ENCODE measurements at regions not wholly inside any gene's neighbourhood (a gene's known extent, or its start where the extent isn't known, plus 50 kb on each side); places are given as distances from the start of the nearest gene placed in this dataset.

DNA sequence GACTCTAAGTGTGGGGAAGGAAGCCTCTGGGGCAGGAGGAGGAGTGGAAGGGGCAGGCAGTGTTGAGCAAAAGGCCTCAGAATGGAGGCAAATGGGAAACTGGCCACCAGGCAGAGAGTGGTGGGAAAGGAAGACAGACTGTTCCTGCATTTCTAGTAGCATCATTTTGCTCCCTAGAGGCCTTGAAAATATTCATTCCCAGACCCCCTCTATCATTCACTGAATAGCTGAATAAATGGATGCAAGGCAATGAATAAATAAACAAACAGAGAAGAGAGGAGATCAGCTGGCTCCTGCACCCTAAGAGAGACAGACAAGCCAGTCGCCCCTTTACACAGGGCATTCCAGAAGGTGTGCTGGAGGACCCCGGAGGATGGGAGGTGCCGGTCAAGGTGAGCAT, 511.9 kb downstream of the BCOR start:
- H3K4me1 ChIP-seq (ENCODE audit: control insufficient read depth, insufficient read depth, low read length) = no peaks in the 10 kb centered on the region
- ChIA-PET CTCF (no interaction called here), POLR2A (no interaction called here)
- no peaks in the 10 kb centered on the region for H3K36me3 ChIP-seq (ENCODE audit: control insufficient read depth in 2 of 2, insufficient read depth in 1 of 2, low read length in 2 of 2)
- H3K27ac ChIP-seq (ENCODE audit: extremely low read depth, low read depth, low read length) = no peak overlapping the region
- no peaks in the 10 kb centered on the region for H3K9me3 ChIP-seq (ENCODE audit: control insufficient read depth, insufficient read depth, low read depth, low read length)
- TF ChIP-seq ZNF157 (tag by site-specific recombination; IDR thresholded peaks at IDR 0.05) (no peak), ZNF660 (tag by site-specific recombination; IDR thresholded peaks at IDR 0.05) (no peak), ZNF174 (tag by site-specific recombination; IDR thresholded peaks at IDR 0.05) (no peak), ZNF560 (tag by site-specific recombination; IDR thresholded peaks at IDR 0.05; ENCODE audit: borderline replicate concordance) (no peak), ZNF585B (tag by site-specific recombination; IDR thresholded peaks at IDR 0.05) (no peak), ZNF776 (tag by site-specific recombination; IDR thresholded peaks at IDR 0.05; ENCODE audit: borderline replicate concordance) (no peak)
- TF ChIP-seq, protein P1, sequence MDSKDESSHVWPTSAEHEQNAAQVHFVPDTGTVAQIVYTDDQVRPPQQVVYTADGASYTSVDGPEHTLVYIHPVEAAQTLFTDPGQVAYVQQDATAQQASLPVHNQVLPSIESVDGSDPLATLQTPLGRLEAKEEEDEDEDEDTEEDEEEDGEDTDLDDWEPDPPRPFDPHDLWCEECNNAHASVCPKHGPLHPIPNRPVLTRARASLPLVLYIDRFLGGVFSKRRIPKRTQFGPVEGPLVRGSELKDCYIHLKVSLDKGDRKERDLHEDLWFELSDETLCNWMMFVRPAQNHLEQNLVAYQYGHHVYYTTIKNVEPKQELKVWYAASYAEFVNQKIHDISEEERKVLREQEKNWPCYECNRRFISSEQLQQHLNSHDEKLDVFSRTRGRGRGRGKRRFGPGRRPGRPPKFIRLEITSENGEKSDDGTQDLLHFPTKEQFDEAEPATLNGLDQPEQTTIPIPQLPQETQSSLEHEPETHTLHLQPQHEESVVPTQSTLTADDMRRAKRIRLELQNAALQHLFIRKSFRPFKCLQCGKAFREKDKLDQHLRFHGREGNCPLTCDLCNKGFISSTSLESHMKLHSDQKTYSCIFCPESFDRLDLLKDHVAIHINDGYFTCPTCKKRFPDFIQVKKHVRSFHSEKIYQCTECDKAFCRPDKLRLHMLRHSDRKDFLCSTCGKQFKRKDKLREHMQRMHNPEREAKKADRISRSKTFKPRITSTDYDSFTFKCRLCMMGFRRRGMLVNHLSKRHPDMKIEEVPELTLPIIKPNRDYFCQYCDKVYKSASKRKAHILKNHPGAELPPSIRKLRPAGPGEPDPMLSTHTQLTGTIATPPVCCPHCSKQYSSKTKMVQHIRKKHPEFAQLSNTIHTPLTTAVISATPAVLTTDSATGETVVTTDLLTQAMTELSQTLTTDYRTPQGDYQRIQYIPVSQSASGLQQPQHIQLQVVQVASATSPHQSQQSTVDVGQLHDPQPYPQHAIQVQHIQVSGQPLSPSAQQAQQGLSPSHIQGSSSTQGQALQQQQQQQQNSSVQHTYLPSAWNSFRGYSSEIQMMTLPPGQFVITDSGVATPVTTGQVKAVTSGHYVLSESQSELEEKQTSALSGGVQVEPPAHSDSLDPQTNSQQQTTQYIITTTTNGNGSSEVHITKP (tag by site-specific recombination; IDR thresholded peaks at IDR 0.05) = no peak
- no peak overlapping the region for H3K4me3 ChIP-seq (ENCODE audit: low read depth, low read length)

DNA sequence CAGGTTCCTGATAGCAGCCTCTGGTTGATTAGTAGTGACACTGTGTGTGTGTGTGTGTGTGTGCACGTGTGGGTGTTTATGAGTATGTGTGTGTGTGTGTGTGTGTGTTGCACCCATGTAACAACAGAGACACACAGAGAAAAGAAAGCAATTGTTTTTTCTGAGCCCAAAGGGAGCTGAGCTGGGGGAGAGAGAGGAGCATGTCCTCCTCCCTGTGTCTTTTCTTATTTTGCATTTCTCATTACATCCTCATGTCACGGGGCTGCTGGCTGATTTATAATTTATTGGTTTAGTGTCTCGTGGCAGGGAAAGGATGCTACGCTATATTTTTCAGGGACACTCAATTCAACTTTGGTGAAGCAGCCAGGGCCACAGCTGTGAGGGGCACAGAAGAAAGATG, 511.4 kb downstream of the BCOR start:
- no peak overlapping the region for H3K27ac ChIP-seq (ENCODE audit: extremely low read depth, low read depth, low read length)
- CTCF ChIA-PET = interaction anchor here (0.6 kb wide), 1 partner anchor 30 kb away, joined by 3 read pairs; no protein-coding TSS in a partner anchor
- H3K9me3 ChIP-seq (ENCODE audit: control insufficient read depth, insufficient read depth, low read depth, low read length) = no peaks in the 10 kb centered on the region
- POLR2A ChIA-PET = no interaction called here
- TF ChIP-seq ZFHX2 (tag by site-specific recombination; conservative IDR thresholded peaks at IDR 0.05) = peak; percentile 58
- no peak for TF ChIP-seq SP2 (tag by site-specific recombination; IDR thresholded peaks at IDR 0.05)
- TF ChIP-seq EGR2 (tag by site-specific recombination; IDR thresholded peaks at IDR 0.05; ENCODE audit: low read depth) = peak; percentile 26; the same call in 1 of the 2 replicates
- TF ChIP-seq, protein P2, sequence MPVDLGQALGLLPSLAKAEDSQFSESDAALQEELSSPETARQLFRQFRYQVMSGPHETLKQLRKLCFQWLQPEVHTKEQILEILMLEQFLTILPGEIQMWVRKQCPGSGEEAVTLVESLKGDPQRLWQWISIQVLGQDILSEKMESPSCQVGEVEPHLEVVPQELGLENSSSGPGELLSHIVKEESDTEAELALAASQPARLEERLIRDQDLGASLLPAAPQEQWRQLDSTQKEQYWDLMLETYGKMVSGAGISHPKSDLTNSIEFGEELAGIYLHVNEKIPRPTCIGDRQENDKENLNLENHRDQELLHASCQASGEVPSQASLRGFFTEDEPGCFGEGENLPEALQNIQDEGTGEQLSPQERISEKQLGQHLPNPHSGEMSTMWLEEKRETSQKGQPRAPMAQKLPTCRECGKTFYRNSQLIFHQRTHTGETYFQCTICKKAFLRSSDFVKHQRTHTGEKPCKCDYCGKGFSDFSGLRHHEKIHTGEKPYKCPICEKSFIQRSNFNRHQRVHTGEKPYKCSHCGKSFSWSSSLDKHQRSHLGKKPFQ (tag by site-specific recombination; IDR thresholded peaks at IDR 0.05) = no peak
- H3K4me1 ChIP-seq (ENCODE audit: control insufficient read depth, insufficient read depth, low read length) = no peaks in the 10 kb centered on the region
- no peak overlapping the region for H3K4me3 ChIP-seq (ENCODE audit: low read depth, low read length)
- no peaks in the 10 kb centered on the region for H3K36me3 ChIP-seq (ENCODE audit: control insufficient read depth in 2 of 2, insufficient read depth in 1 of 2, low read length in 2 of 2)

DNA sequence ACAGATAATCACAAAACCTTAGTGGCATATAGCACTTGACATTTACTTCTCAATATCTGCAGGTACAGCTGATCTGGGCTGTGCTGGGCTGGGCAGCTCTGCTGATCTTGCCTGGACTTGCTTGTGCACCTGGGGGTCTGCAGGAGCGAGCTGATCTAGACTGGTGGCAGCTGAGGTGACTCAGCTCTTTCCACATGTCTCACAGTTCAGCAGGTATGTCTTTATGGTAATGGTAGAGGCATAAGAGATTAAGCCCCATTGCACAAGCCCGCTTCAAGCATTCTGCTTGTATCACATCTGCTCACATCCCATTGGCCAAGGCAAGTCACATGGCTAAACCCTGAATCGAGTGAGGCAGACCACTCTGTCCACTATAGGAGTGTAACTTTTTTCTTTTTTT, 506.7 kb downstream of the BCOR start:
- Histone ChIP-seq H3K27ac (ENCODE audit: extremely low read depth, low read depth, low read length) (no peak overlapping the region), H3K4me1 (ENCODE audit: control insufficient read depth, insufficient read depth, low read length) (no peaks in the 10 kb centered on the region), H3K36me3 (ENCODE audit: control insufficient read depth in 2 of 2, insufficient read depth in 1 of 2, low read length in 2 of 2) (no peaks in the 10 kb centered on the region), H3K4me3 (ENCODE audit: low read depth, low read length) (no peak overlapping the region), H3K9me3 (ENCODE audit: control insufficient read depth, insufficient read depth, low read depth, low read length) (no peaks in the 10 kb centered on the region)
- ChIA-PET POLR2A (no interaction called here), CTCF (no interaction called here)
- TF ChIP-seq ZNF24 (tag by site-specific recombination; IDR thresholded peaks at IDR 0.05) (no peak), OSR2 (tag by site-specific recombination; IDR thresholded peaks at IDR 0.05) (no peak), ZNF658 (tag by site-specific recombination; IDR thresholded peaks at IDR 0.05) (no peak), ZFP3 (tag by site-specific recombination; IDR thresholded peaks at IDR 0.05; ENCODE audit: low read depth) (no peak), ZFP37 (tag by site-specific recombination; IDR thresholded peaks at IDR 0.05) (no peak), KLF8 (tag by site-specific recombination; IDR thresholded peaks at IDR 0.05) (no peak), KLF16 (tag by site-specific recombination; IDR thresholded peaks at IDR 0.05) (no peak), ZNF292 (tag by site-specific recombination; IDR thresholded peaks at IDR 0.05; ENCODE audit: borderline replicate concordance, low read depth) (no peak), KLF7 (tag by site-specific recombination; IDR thresholded peaks at IDR 0.05; ENCODE audit: borderline replicate concordance) (no peak), ZNF138 (tag by site-specific recombination; IDR thresholded peaks at IDR 0.05; ENCODE audit: borderline replicate concordance) (no peak), ZFHX2 (tag by site-specific recombination; conservative IDR thresholded peaks at IDR 0.05) (no peak), ZNF324 (tag by site-specific recombination; IDR thresholded peaks at IDR 0.05) (no peak), SALL2 (tag by site-specific recombination; IDR thresholded peaks at IDR 0.05; ENCODE audit: borderline replicate concordance) (no peak)

All from HEK293 (cell line).